ENCODE measurements at regions not wholly inside any gene's neighbourhood (a gene's known extent, or its start where the extent isn't known, plus 50 kb on each side); places are given as distances from the start of the nearest gene placed in this dataset.
A peak's percentile ranks its signal among the peaks of the same experiment; 100 is the strongest.

DNA sequence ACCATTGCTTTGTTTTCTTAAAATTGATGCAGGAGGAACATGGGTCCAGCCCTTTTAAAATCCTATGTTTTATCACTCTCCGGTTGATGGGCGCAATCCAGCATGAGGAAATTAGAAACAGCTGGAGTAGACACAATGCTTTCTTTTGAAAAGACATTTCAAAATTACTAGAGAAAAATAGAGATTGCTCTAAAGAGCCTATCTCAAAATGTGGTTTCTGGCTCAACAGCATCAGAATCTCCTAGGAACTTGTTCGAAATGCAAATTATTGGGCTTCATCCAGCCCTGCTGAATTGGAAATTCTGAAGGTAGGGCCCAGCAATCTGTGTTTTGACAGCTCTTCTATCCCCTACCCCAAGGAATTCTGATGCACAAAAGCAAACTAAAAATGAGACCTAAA lies 190.8 kb upstream of the BMP2 start:
- H3K4me3 ChIP-seq (ENCODE audit: low read depth, low read length) = no peak overlapping the region
- TF ChIP-seq, protein P1, sequence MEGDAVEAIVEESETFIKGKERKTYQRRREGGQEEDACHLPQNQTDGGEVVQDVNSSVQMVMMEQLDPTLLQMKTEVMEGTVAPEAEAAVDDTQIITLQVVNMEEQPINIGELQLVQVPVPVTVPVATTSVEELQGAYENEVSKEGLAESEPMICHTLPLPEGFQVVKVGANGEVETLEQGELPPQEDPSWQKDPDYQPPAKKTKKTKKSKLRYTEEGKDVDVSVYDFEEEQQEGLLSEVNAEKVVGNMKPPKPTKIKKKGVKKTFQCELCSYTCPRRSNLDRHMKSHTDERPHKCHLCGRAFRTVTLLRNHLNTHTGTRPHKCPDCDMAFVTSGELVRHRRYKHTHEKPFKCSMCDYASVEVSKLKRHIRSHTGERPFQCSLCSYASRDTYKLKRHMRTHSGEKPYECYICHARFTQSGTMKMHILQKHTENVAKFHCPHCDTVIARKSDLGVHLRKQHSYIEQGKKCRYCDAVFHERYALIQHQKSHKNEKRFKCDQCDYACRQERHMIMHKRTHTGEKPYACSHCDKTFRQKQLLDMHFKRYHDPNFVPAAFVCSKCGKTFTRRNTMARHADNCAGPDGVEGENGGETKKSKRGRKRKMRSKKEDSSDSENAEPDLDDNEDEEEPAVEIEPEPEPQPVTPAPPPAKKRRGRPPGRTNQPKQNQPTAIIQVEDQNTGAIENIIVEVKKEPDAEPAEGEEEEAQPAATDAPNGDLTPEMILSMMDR (IDR thresholded peaks at IDR 0.05; ENCODE audit: insufficient read depth, low read length, missing control alignments) = no peak
- POLR2A ChIA-PET = no interaction called here
- CTCF ChIA-PET = interaction anchor here (1.0 kb wide), 1 partner anchor 13 kb away, joined by 4 read pairs; no protein-coding TSS in a partner anchor
- DNase-seq (ENCODE audit: low read depth, low spot score) = no peak

DNA sequence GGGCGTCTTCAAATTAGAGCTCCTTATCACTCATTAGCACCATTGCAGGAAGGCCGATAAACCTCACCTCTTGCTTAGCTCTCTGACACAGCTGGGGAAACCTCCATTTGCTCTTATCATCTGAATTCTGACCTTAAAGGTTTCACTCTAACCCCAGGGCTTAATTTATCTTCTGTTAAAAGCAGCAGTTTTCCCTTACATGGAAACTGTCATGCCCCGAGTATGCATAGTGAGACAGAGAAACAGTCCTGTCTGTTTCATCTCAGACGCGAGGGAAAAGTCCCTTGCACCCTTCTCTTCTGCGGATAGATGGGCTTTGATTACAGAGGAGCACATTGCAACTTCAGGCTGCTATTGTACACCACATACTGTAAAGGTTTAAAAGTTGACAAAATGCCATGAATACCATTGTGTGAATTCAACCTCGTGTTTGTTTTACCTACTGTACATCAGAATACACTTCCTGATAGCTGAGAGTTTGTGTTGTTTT lies 191.5 kb upstream of the BMP2 start:
- POLR2A ChIA-PET = no interaction called here

DNA sequence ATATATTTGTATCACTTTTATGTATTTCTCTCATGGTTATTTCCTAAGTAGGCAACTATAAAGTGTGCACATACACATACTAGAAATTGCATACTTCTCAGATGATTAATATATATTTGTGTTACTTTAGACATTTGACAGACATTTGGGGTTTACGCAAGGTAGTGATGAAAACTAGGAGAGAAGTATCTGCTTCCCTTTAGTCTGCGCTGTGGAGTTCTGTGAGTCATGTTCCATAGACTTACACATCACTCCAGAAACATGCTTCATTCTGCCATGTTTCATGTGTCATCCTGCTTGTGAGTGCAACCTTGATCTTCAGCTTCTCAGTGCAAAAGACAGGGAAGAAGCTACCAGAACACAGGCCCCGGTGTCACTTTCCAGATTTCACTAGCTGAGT lies 200.7 kb upstream of the BMP2 start:
- TF ChIP-seq, protein P1 (IDR thresholded peaks at IDR 0.05; ENCODE audit: insufficient read depth, low read length, missing control alignments) = no peak
- CTCF ChIA-PET = interaction anchor here (1.1 to 2.6 kb wide), 2 partner anchors 11 to 16 kb away, joined by 6 to 20 read pairs; no protein-coding TSS in a partner anchor
- POLR2A ChIA-PET = interaction anchor here (0.6 kb wide), 1 partner anchor 33 kb away, joined by 3 read pairs; no protein-coding TSS in a partner anchor
- DNase-seq (ENCODE audit: low read depth, low spot score) = no peak
- no peak overlapping the region for H3K4me3 ChIP-seq (ENCODE audit: low read depth, low read length)

More for the DNA sequence above, 191.5 kb upstream of the BMP2 start:
- H3K4me3 ChIP-seq (ENCODE audit: low read depth, low read length) = no peak overlapping the region
- CTCF ChIA-PET = interaction anchor here (1.0 to 1.8 kb wide), 2 partner anchors 7 to 12 kb away, joined by 4 to 10 read pairs; no protein-coding TSS in a partner anchor
- DNase-seq (ENCODE audit: low read depth, low spot score) = no peak
- TF ChIP-seq, protein P1 (IDR thresholded peaks at IDR 0.05; ENCODE audit: insufficient read depth, low read length, missing control alignments) = no peak

DNA sequence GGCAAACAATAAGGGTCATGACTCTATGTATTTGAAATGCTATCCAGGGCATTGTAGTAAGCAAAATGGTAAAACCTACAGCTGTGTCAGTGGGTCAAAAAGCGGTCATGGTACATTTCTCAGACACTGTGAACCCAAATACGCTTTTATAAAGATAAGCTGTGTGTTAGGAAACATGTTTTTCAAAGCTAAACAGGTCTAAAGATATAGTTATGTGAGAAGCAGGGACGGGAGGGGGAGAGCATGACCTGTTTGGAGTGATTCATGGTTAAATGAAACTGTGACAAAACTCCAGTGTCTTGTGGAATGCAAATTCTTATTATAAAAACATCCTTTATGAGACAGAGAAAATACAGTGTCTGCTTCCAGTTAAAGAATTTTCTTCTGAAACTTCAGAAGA lies 205.4 kb upstream of the BMP2 start:
- ChIA-PET POLR2A (no interaction called here), CTCF (interaction anchor here (1.1 to 1.2 kb wide), 2 partner anchors 11 to 1365 kb away, joined by 3 read pairs; no protein-coding TSS in a partner anchor)
- peak; percentile 12 for DNase-seq (ENCODE audit: low read depth, low spot score)
- TF ChIP-seq, protein P1 (IDR thresholded peaks at IDR 0.05; ENCODE audit: insufficient read depth, low read length, missing control alignments) = no peak
- H3K4me3 ChIP-seq (ENCODE audit: low read depth, low read length) = no peak overlapping the region

DNA sequence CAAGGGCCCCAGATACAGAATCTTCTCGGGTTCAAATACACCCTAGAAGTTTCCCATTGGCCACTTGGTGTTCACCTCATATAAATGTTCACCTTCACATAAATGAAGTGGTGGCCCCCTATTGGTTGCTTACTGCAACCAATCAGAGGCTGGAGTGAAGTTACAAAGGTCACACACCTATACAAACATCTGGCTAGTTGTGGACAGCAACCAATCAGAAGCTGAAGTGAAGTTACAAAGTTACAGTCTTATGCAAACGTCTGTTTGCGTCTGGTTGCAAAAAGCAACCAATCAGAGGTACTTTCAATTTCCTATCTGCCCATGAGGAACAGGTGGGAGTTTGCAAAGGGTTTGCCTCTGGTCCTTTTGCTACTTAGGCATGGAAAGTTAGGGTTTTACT lies 206.5 kb upstream of the BMP2 start:
- ChIA-PET CTCF (interaction anchor here (1.2 to 1.4 kb wide), 2 partner anchors 12 to 22 kb away, joined by 3 to 6 read pairs; no protein-coding TSS in a partner anchor), POLR2A (no interaction called here)
- H3K4me3 ChIP-seq (ENCODE audit: low read depth, low read length) = no peak overlapping the region

DNA sequence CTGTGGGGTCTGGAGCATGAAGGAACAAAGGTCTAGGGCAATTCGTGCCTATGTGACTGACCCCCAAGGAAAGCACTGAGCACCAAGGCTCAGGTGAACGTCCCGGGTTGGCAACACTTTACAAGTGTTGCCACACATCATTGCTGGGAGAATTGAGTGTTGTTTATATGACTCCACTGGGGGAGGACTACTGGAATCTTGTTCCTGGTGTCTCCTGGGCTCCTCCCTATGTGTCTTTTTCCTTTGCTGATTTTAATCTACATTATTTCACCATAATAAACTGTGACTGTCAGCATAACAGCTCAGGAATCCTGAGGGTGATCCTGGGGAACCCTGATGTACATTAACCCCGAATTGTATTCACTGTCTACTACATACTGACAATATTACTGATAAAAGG lies 207.7 kb upstream of the BMP2 start:
- TF ChIP-seq, protein P1 (IDR thresholded peaks at IDR 0.05; ENCODE audit: insufficient read depth, low read length, missing control alignments) = no peak
- no peak for DNase-seq (ENCODE audit: low read depth, low spot score)
- POLR2A ChIA-PET = no interaction called here

More for the DNA sequence above, 206.5 kb upstream of the BMP2 start:
- no peak for DNase-seq (ENCODE audit: low read depth, low spot score)
- TF ChIP-seq, protein P1 (IDR thresholded peaks at IDR 0.05; ENCODE audit: insufficient read depth, low read length, missing control alignments) = no peak

More for the DNA sequence above, 207.7 kb upstream of the BMP2 start:
- no peak overlapping the region for H3K4me3 ChIP-seq (ENCODE audit: low read depth, low read length)
- CTCF ChIA-PET = interaction anchor here (1.4 kb wide), 1 partner anchor 24 kb away, joined by 6 read pairs; no protein-coding TSS in a partner anchor

Measured in AG04449 (cell line).